HCT116 (cell line): ENCODE measurements at regions not wholly inside any gene's neighbourhood (a gene's known extent, or its start where the extent isn't known, plus 50 kb on each side); places are given as distances from the start of the nearest gene placed in this dataset.

Experiments
- ATAC-seq: fragments of 200-7000 bp; cut with Tn5 transposase; 2 replicates; pipeline ENCODE4 v1.9.1; 2020; ENCODE audit warnings: mild to moderate bottlenecking, moderate library complexity
- BruUV-seq: library from RNA; stranded (reverse); fragments of 400-500 nt; replicated peaks from 2 replicates; lab custom pipeline; 2021; lab: Mats Ljungman, UMichigan
- CTCF ChIA-PET: fragments of 300-600 bp; sonication (Branson Sonifier 250); formaldehyde crosslinking; loops from one replicate; lab custom pipeline; 2021; ENCODE audit warnings: antibody characterized with exemption; lab: Charles Lee
- POLR2A ChIA-PET: fragments of 300-600, 350-600 bp; sonication (Branson Sonifier 250); formaldehyde crosslinking; loops from one replicate; lab custom pipeline; 2021; ENCODE audit warnings: antibody characterized with exemption; lab: Charles Lee
- RAD21 ChIA-PET, 2 experiments: fragments of 300-600 bp; sonication (Branson Sonifier 250); formaldehyde crosslinking; loops; one replicate each; lab custom pipeline; 2023; ENCODE audit warnings: low total read pairs in 2 of 2; ENCODE audit not compliant: uncharacterized antibody in 2 of 2, unreplicated experiment in 2 of 2, low non-redundant PET in 1 of 2; lab: Charles Lee
- DNase-seq: peaks from one replicate; pipeline ENCODE4 v3.0.0-alpha.2; 2010; ENCODE audit warnings: low read depth, low spot score
- H2AFZ ChIP-seq: fragments of 200-600 bp; shearing (Covaris generic), sonication (generic); 2 replicates; pipeline ENCODE4 v1.6.1; 2017; ENCODE audit warnings: low read depth, mixed run types, mixed read lengths, antibody characterized with exemption, low read length; ENCODE audit not compliant: poor library complexity, severe bottlenecking
- H3K27ac ChIP-seq: 2 replicates; pipeline ENCODE4 v1.5.1; 2012; ENCODE audit warnings: low read depth, low read length
- H3K27me3 ChIP-seq: fragments of 200-600 bp; sonication (generic); 2 replicates; pipeline ENCODE4 v1.6.1; 2016; ENCODE audit warnings: mixed run types, low read length, mixed read lengths; ENCODE audit not compliant: insufficient read depth
- H3K36me3 ChIP-seq, 2 experiments: fragments of 200-500 bp in 1 of 2; fragments of 200-600 bp in 1 of 2; sonication (Bioruptor generic) in 1 of 2; sonication (generic) in 1 of 2; 2 replicates each; pipeline versions ENCODE4 v1.5.1 to v1.6.1; 2014 to 2016; ENCODE audit warnings: low read length in 2 of 2, inconsistent platforms in 1 of 2, mixed read lengths in 1 of 2, mixed run types in 1 of 2; ENCODE audit not compliant: insufficient read depth in 2 of 2, control insufficient read depth in 1 of 2
- H3K4me1 ChIP-seq, 2 experiments: fragments of 200-600 bp in 1 of 2; sonication (generic) in 1 of 2; 2 replicates each; pipeline versions ENCODE4 v1.5.1 to v1.6.1; 2012 to 2017; ENCODE audit warnings: low read length in 2 of 2, inconsistent platforms in 1 of 2, mild to moderate bottlenecking in 1 of 2, mixed read lengths in 1 of 2, mixed run types in 1 of 2, moderate library complexity in 1 of 2; ENCODE audit not compliant: insufficient read depth in 2 of 2, control insufficient read depth in 1 of 2
- H3K4me2 ChIP-seq: fragments of 200-600 bp; sonication (generic); 2 replicates; pipeline ENCODE4 v1.6.1; 2017; ENCODE audit warnings: mixed run types, low read length, mixed read lengths
- H3K4me3 ChIP-seq, 2 experiments: fragments of 200-600 bp in 1 of 2; sonication (generic) in 1 of 2; replicated peaks in 1 of 2; 2 replicates each; pipeline ENCODE4 v1.5.1; 2011 to 2016; ENCODE audit warnings: low read length in 2 of 2, control low read depth in 1 of 2, low read depth in 1 of 2, mild to moderate bottlenecking in 1 of 2, mixed read lengths in 1 of 2, mixed run types in 1 of 2
- H3K79me2 ChIP-seq: fragments of 200-600 bp; sonication (generic); 2 replicates; pipeline ENCODE4 v1.6.1; 2017; ENCODE audit warnings: mild to moderate bottlenecking, mixed run types, low read length, moderate library complexity, mixed read lengths; ENCODE audit not compliant: insufficient read depth
- H3K9ac ChIP-seq: fragments of 200-600 bp; sonication (generic); 2 replicates; pipeline ENCODE4 v1.6.1; 2016; ENCODE audit warnings: low read length, mixed read lengths
- H3K9me2 ChIP-seq: fragments of 200-600 bp; sonication (generic), shearing (Covaris generic); 2 replicates; pipeline ENCODE4 v1.6.1; 2017; ENCODE audit warnings: mixed run types, mild to moderate bottlenecking, moderate library complexity; ENCODE audit not compliant: insufficient read depth
- H3K9me3 ChIP-seq, 2 experiments: fragments of 200-500 bp in 1 of 2; fragments of 200-600 bp in 1 of 2; sonication (Bioruptor generic) in 1 of 2; sonication (generic) in 1 of 2; 2 replicates each; pipeline ENCODE4 v1.6.1; 2014 to 2017; ENCODE audit warnings: low read length in 2 of 2, mixed read lengths in 2 of 2, inconsistent platforms in 1 of 2, low read depth in 1 of 2, mild to moderate bottlenecking in 1 of 2, mixed run types in 1 of 2, moderate library complexity in 1 of 2; ENCODE audit not compliant: control insufficient read depth in 1 of 2, insufficient read depth in 1 of 2
- H4K20me1 ChIP-seq: fragments of 200-600 bp; sonication (generic), shearing (Covaris generic); 2 replicates; pipeline ENCODE4 v1.6.1; 2017; ENCODE audit warnings: mixed run types, mild to moderate bottlenecking, moderate library complexity; ENCODE audit not compliant: insufficient read depth
- ATF3 ChIP-seq: IDR thresholded peaks from 2 replicates; pipeline ENCODE4 v1.6.1; 2012
- EGR1 ChIP-seq: IDR thresholded peaks from 2 replicates; pipeline ENCODE4 v1.6.1; 2012; ENCODE audit warnings: low read depth
- ELF1 ChIP-seq: IDR thresholded peaks from 2 replicates; pipeline ENCODE4 v1.6.1; 2012; ENCODE audit warnings: low read depth, borderline replicate concordance
- EZH2 ChIP-seq: fragments of 200-600 bp; sonication (generic); IDR thresholded peaks from 2 replicates; pipeline ENCODE4 v1.6.1; 2017; ENCODE audit warnings: antibody characterized with exemption, mixed run types
- EZH2phosphoT487 ChIP-seq: fragments of 200-600 bp; IDR thresholded peaks from 2 replicates; pipeline ENCODE4 v1.6.1; 2018; ENCODE audit warnings: antibody characterized with exemption, borderline replicate concordance
- FOSL1 ChIP-seq: IDR thresholded peaks from 2 replicates; pipeline ENCODE4 v1.6.1; 2012; ENCODE audit warnings: low read depth
- JUND ChIP-seq: IDR thresholded peaks from 2 replicates; pipeline ENCODE4 v1.6.1; 2012
- POLR2A ChIP-seq: IDR thresholded peaks from 2 replicates; pipeline ENCODE4 v1.7.0; 2011; ENCODE audit warnings: borderline replicate concordance; ENCODE audit not compliant: insufficient read depth, insufficient read length; ENCODE audit errors: extremely low read depth
- POLR2AphosphoS5 ChIP-seq: IDR thresholded peaks from 2 replicates; pipeline ENCODE4 v1.6.1; 2011; ENCODE audit warnings: mild to moderate bottlenecking, low read depth, low read length, moderate library complexity
- RAD21 ChIP-seq: IDR thresholded peaks from 2 replicates; pipeline ENCODE4 v1.6.1; 2012; ENCODE audit warnings: low read depth, mild to moderate bottlenecking
- SP1 ChIP-seq: IDR thresholded peaks from 2 replicates; pipeline ENCODE4 v1.6.1; 2012; ENCODE audit warnings: low read depth
- SRF ChIP-seq: IDR thresholded peaks from 2 replicates; pipeline ENCODE4 v1.6.1; 2012; ENCODE audit warnings: low read depth
- TCF7L2 ChIP-seq: IDR thresholded peaks from 2 replicates; pipeline ENCODE4 v1.7.0; 2011; ENCODE audit warnings: borderline replicate concordance, inconsistent platforms; ENCODE audit not compliant: insufficient read depth, insufficient read length; ENCODE audit errors: extremely low read depth
- YY1 ChIP-seq: IDR thresholded peaks from 2 replicates; pipeline ENCODE4 v1.6.1; 2011; ENCODE audit warnings: low read length, low read depth, moderate library complexity, mild to moderate bottlenecking; ENCODE audit not compliant: insufficient replicate concordance; ENCODE audit errors: extremely low read depth
- ZBTB33 ChIP-seq: IDR thresholded peaks from 2 replicates; pipeline ENCODE4 v1.6.1; 2011; ENCODE audit warnings: mild to moderate bottlenecking, low read length, moderate library complexity; ENCODE audit not compliant: insufficient replicate concordance; ENCODE audit errors: extremely low read depth
- ZFX ChIP-seq: fragments of 450-650 bp; IDR thresholded peaks from 2 replicates; pipeline ENCODE4 v1.6.1; 2017
- ZNF274 ChIP-seq: fragments of 200-500 bp; sonication (Bioruptor generic); IDR thresholded peaks from 2 replicates; pipeline ENCODE4 v1.6.1; 2014; ENCODE audit warnings: mild to moderate bottlenecking, low read depth, low read length, inconsistent platforms
- intact Hi-C: fragments of 100-400 bp; cut with micrococcal nuclease; formaldehyde crosslinking; loops from 2 replicates; pipeline ENCODE4 v1.10.0; 2022
- TF ChIP-seq, protein P1 (sequence below), 3 experiments: fragments of 200-600 bp in 1 of 3; sonication (generic) in 1 of 3; IDR thresholded peaks in 2 of 3; conservative IDR thresholded peaks in 1 of 3; 2 replicates each; pipeline ENCODE4 v1.5.1; 2012 to 2017; ENCODE audit warnings: low read depth in 2 of 3, low read length in 2 of 3, antibody characterized with exemption in 1 of 3, borderline replicate concordance in 1 of 3, control low read depth in 1 of 3, mild to moderate bottlenecking in 1 of 3, mixed read lengths in 1 of 3, mixed run types in 1 of 3, moderate library complexity in 1 of 3; ENCODE audit not compliant: insufficient read depth in 1 of 3
- TF ChIP-seq, protein P2 (sequence below): IDR thresholded peaks from 2 replicates; pipeline ENCODE4 v1.6.1; 2012; ENCODE audit warnings: low read depth
- TF ChIP-seq, protein P3 (sequence below): IDR thresholded peaks from 2 replicates; pipeline ENCODE4 v1.6.1; 2012

- Histone ChIP-seq H3K9ac (no peak overlapping the region), H3K9me2 (no peaks in the 10 kb centered on the region), H3K79me2 (no peaks in the 10 kb centered on the region), H3K4me2 (no peak overlapping the region), H3K4me1 (no peaks in the 10 kb centered on the region), H4K20me1 (no peaks in the 10 kb centered on the region), H3K4me3 (no peak overlapping the region), H3K36me3 (no peaks in the 10 kb centered on the region), H2AFZ (no peak overlapping the region), H3K9me3 (no peaks in the 10 kb centered on the region), H3K27ac (no peak overlapping the region), H3K27me3 (no peaks in the 10 kb centered on the region)
- ATAC-seq (no peak), DNase-seq (no peak)
- ChIA-PET RAD21 (no interaction called here), POLR2A (no interaction called here), CTCF (no interaction called here)
- BruUV-seq: no TSS peak
- intact Hi-C loops: no loop called here
- TF ChIP-seq RAD21: no peak
- no peak for TF ChIP-seq YY1
- TF ChIP-seq SRF: no peak
- TF ChIP-seq POLR2A: no peak
- no peak for TF ChIP-seq EGR1
- no peak for TF ChIP-seq SP1
- TF ChIP-seq, protein P1, sequence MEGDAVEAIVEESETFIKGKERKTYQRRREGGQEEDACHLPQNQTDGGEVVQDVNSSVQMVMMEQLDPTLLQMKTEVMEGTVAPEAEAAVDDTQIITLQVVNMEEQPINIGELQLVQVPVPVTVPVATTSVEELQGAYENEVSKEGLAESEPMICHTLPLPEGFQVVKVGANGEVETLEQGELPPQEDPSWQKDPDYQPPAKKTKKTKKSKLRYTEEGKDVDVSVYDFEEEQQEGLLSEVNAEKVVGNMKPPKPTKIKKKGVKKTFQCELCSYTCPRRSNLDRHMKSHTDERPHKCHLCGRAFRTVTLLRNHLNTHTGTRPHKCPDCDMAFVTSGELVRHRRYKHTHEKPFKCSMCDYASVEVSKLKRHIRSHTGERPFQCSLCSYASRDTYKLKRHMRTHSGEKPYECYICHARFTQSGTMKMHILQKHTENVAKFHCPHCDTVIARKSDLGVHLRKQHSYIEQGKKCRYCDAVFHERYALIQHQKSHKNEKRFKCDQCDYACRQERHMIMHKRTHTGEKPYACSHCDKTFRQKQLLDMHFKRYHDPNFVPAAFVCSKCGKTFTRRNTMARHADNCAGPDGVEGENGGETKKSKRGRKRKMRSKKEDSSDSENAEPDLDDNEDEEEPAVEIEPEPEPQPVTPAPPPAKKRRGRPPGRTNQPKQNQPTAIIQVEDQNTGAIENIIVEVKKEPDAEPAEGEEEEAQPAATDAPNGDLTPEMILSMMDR (IDR thresholded peaks at IDR 0.05 in 2 of 3, conservative IDR thresholded peaks at IDR 0.05 in 1 of 3; ENCODE audit: borderline replicate concordance in 1 of 3, insufficient read depth in 1 of 3, low read depth in 2 of 3, low read length in 2 of 3): no peak
- TF ChIP-seq, protein P2, sequence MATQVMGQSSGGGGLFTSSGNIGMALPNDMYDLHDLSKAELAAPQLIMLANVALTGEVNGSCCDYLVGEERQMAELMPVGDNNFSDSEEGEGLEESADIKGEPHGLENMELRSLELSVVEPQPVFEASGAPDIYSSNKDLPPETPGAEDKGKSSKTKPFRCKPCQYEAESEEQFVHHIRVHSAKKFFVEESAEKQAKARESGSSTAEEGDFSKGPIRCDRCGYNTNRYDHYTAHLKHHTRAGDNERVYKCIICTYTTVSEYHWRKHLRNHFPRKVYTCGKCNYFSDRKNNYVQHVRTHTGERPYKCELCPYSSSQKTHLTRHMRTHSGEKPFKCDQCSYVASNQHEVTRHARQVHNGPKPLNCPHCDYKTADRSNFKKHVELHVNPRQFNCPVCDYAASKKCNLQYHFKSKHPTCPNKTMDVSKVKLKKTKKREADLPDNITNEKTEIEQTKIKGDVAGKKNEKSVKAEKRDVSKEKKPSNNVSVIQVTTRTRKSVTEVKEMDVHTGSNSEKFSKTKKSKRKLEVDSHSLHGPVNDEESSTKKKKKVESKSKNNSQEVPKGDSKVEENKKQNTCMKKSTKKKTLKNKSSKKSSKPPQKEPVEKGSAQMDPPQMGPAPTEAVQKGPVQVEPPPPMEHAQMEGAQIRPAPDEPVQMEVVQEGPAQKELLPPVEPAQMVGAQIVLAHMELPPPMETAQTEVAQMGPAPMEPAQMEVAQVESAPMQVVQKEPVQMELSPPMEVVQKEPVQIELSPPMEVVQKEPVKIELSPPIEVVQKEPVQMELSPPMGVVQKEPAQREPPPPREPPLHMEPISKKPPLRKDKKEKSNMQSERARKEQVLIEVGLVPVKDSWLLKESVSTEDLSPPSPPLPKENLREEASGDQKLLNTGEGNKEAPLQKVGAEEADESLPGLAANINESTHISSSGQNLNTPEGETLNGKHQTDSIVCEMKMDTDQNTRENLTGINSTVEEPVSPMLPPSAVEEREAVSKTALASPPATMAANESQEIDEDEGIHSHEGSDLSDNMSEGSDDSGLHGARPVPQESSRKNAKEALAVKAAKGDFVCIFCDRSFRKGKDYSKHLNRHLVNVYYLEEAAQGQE: no peak
- TF ChIP-seq TCF7L2: no peak
- no peak for TF ChIP-seq EZH2
- TF ChIP-seq FOSL1: no peak
- no peak for TF ChIP-seq ELF1
- no peak for TF ChIP-seq ZFX
- TF ChIP-seq, protein P3, sequence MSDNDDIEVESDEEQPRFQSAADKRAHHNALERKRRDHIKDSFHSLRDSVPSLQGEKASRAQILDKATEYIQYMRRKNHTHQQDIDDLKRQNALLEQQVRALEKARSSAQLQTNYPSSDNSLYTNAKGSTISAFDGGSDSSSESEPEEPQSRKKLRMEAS: no peak
- no peak for TF ChIP-seq ZNF274
- no peak for TF ChIP-seq POLR2AphosphoS5
- no peak for TF ChIP-seq EZH2phosphoT487
- TF ChIP-seq ATF3: no peak
- no peak for TF ChIP-seq ZBTB33
- TF ChIP-seq JUND: no peak
Observed at GRCh38 chr3:103873021-103873420, 1438.2 kb downstream of the ZPLD1 start.
